A673 (cell line): ENCODE measurements at regions not wholly inside any gene's neighbourhood (a gene's known extent, or its start where the extent isn't known, plus 50 kb on each side); places are given as distances from the start of the nearest gene placed in this dataset.
A peak's percentile ranks its signal among the peaks of the same experiment; 100 is the strongest.

Experiments used
- EZH2 ChIP-seq: fragments of 200-600 bp; sonication (generic); IDR thresholded peaks from 2 replicates; pipeline ENCODE4 v1.6.1; 2017; ENCODE audit warnings: borderline replicate concordance, low read depth, mild to moderate bottlenecking, mixed read lengths, antibody characterized with exemption, low read length; ENCODE audit not compliant: poor library complexity, severe bottlenecking
- TF ChIP-seq, protein P1 (sequence below): fragments of 300-800, 200-600 bp; sonication (generic); conservative IDR thresholded peaks from 2 replicates; pipeline ENCODE4 v1.5.1; 2017; ENCODE audit warnings: low read depth, mild to moderate bottlenecking, antibody characterized with exemption, low read length, moderate library complexity, mixed read lengths

DNA sequence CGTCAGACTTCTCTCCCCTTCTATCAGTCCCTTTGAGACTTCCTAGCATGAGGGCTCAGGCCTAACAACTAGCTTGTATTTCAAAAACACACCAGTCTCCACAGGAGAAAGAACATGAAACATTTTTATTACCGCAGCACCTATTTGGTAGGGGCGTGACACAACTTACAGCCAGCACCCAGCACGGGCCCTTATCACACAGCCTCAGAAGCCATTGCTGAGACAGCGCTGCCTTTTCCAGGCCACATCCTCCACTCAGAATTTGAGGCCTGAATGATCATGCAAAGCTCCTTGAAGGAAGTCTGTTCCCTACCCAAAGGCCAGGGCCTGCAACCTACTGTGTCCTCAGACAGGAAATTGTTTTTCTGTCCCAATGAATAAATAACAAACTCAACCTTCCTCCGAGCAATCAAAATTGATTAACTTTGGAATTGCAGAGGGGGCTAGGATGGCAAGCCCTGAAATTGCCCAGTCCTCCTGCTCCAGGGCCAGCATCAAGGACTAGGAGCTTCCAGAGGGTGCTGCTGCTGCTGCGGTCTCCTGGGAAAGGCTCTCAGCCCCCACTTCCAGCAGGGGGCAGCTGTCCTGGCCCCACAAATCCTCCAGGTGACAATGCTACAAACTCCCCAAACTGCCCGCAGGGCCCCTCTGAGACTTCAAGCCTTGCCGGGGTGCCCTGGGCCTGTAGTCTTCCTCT, 94.3 kb upstream of the GALNT2 start:
- TF ChIP-seq, protein P1, sequence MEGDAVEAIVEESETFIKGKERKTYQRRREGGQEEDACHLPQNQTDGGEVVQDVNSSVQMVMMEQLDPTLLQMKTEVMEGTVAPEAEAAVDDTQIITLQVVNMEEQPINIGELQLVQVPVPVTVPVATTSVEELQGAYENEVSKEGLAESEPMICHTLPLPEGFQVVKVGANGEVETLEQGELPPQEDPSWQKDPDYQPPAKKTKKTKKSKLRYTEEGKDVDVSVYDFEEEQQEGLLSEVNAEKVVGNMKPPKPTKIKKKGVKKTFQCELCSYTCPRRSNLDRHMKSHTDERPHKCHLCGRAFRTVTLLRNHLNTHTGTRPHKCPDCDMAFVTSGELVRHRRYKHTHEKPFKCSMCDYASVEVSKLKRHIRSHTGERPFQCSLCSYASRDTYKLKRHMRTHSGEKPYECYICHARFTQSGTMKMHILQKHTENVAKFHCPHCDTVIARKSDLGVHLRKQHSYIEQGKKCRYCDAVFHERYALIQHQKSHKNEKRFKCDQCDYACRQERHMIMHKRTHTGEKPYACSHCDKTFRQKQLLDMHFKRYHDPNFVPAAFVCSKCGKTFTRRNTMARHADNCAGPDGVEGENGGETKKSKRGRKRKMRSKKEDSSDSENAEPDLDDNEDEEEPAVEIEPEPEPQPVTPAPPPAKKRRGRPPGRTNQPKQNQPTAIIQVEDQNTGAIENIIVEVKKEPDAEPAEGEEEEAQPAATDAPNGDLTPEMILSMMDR: peak; percentile 34; the same call in 1 of the 2 replicates
- no peak for TF ChIP-seq EZH2
